ENCODE measurements at regions not wholly inside any gene's neighbourhood (a gene's known extent, or its start where the extent isn't known, plus 50 kb on each side); places are given as distances from the start of the nearest gene placed in this dataset.

- Histone ChIP-seq H3F3A (ENCODE audit: insufficient read depth, low read length) (no peaks in the 10 kb centered on the region), H3K79me2 (ENCODE audit: insufficient read depth, low read length) (no peaks in the 10 kb centered on the region), H3K9me2 (ENCODE audit: low read depth, low read length) (no peaks in the 10 kb centered on the region), H2AFZ (ENCODE audit: low read length) (no peak overlapping the region), H4K20me1 (ENCODE audit: insufficient read depth, low read length) (no peaks in the 10 kb centered on the region), H3K4me3 (ENCODE audit: low read depth, low read length, poor library complexity, severe bottlenecking) (no peak overlapping the region), H3K9me3 (ENCODE audit: low read length) (no peaks in the 10 kb centered on the region), H3K9ac (ENCODE audit: low read length) (no peak overlapping the region), H3K4me1 (ENCODE audit: insufficient read depth, low read length, severe bottlenecking) (no peaks in the 10 kb centered on the region), H3K27me3 (ENCODE audit: insufficient read depth, low read length) (no peaks in the 10 kb centered on the region), H3K36me3 (ENCODE audit: insufficient read depth, low read length) (no peaks in the 10 kb centered on the region), H3K4me2 (ENCODE audit: low read length) (no peak overlapping the region), H3K27ac (ENCODE audit: low read depth, low read length, poor library complexity, severe bottlenecking) (no peak overlapping the region)
- no peak for TF ChIP-seq CTCF (IDR thresholded peaks at IDR 0.05; ENCODE audit: low read length)
- no peak for TF ChIP-seq EZH2 (IDR thresholded peaks at IDR 0.05; ENCODE audit: borderline replicate concordance, low read length)
Observed at GRCh38 chr3:39755100-39755499, 54.3 kb upstream of the MYRIP start.

- no peaks in the 10 kb centered on the region for H4K20me1 ChIP-seq (ENCODE audit: insufficient read depth, low read length)
- H3K9me3 ChIP-seq (ENCODE audit: low read length) = no peaks in the 10 kb centered on the region
- H2AFZ ChIP-seq (ENCODE audit: low read length) = no peak overlapping the region
- H3K4me2 ChIP-seq (ENCODE audit: low read length) = no peak overlapping the region
- H3K4me3 ChIP-seq (ENCODE audit: low read depth, low read length, poor library complexity, severe bottlenecking) = no peak overlapping the region
- H3F3A ChIP-seq (ENCODE audit: insufficient read depth, low read length) = no peaks in the 10 kb centered on the region
- no peaks in the 10 kb centered on the region for H3K36me3 ChIP-seq (ENCODE audit: insufficient read depth, low read length)
- H3K9ac ChIP-seq (ENCODE audit: low read length) = no peak overlapping the region
- H3K27me3 ChIP-seq (ENCODE audit: insufficient read depth, low read length) = no peaks in the 10 kb centered on the region
- no peaks in the 10 kb centered on the region for H3K4me1 ChIP-seq (ENCODE audit: insufficient read depth, low read length, severe bottlenecking)
- TF ChIP-seq EZH2 (IDR thresholded peaks at IDR 0.05; ENCODE audit: borderline replicate concordance, low read length) = no peak
- TF ChIP-seq CTCF (IDR thresholded peaks at IDR 0.05; ENCODE audit: low read length) = no peak
- H3K9me2 ChIP-seq (ENCODE audit: low read depth, low read length) = no peaks in the 10 kb centered on the region
- no peak overlapping the region for H3K27ac ChIP-seq (ENCODE audit: low read depth, low read length, poor library complexity, severe bottlenecking)
- no peaks in the 10 kb centered on the region for H3K79me2 ChIP-seq (ENCODE audit: insufficient read depth, low read length)
Observed at GRCh38 chr3:39757307-39757706, 52.1 kb upstream of the MYRIP start.

Measured in OCI-LY1 (cell line).